HG03159 (cell line): ENCODE measurements at regions not wholly inside any gene's neighbourhood (a gene's known extent, or its start where the extent isn't known, plus 50 kb on each side); places are given as distances from the start of the nearest gene placed in this dataset.
A peak's percentile ranks its signal among the peaks of the same experiment; 100 is the strongest.
"Not testable (repeated sequence)": the region's sequence is repeated elsewhere in the genome, so short reads cannot be mapped to it uniquely, and the experiment has no call there.

Source experiments
- ATAC-seq: cut with Tn5 transposase; IDR thresholded peaks from one replicate; pipeline ENCODE4 v1.9.1; 2021; ENCODE audit warnings: mild to moderate bottlenecking, moderate library complexity; ENCODE audit not compliant: unreplicated experiment

- ATAC-seq, result no peak
Observed at GRCh38 chr7:113622796-113623195, 296.0 kb downstream of the PPP1R3A start.

- no peak for ATAC-seq
Observed at GRCh38 chr7:113610572-113610971, 308.2 kb downstream of the PPP1R3A start.

GRCh38 chr7:113608782-113609181 is 310.0 kb downstream of the PPP1R3A start:
- no peak for ATAC-seq

GRCh38 chr7:113606325-113606724 is 312.5 kb downstream of the PPP1R3A start:
- no peak for ATAC-seq

GRCh38 chr7:113600428-113600827 is 318.4 kb downstream of the PPP1R3A start:
- ATAC-seq, result not testable (repeated sequence)

GRCh38 chr7:113593455-113593854 is 325.4 kb downstream of the PPP1R3A start:
- not testable (repeated sequence) for ATAC-seq

- not testable (repeated sequence) for ATAC-seq
Observed at GRCh38 chr7:113592924-113593323, 325.9 kb downstream of the PPP1R3A start.

GRCh38 chr7:113582471-113582870 is 336.3 kb downstream of the PPP1R3A start:
- ATAC-seq, result no peak

GRCh38 chr7:113563257-113563656 is 355.6 kb downstream of the PPP1R3A start:
- not testable (repeated sequence) for ATAC-seq

GRCh38 chr7:113562801-113563200 is 356.0 kb downstream of the PPP1R3A start:
- ATAC-seq, result no peak

- ATAC-seq, result no peak
Observed at GRCh38 chr7:113562242-113562641, 356.6 kb downstream of the PPP1R3A start.

- ATAC-seq, result no peak
Observed at GRCh38 chr7:113561446-113561845, 357.4 kb downstream of the PPP1R3A start.

GRCh38 chr7:113550966-113551365 is 367.8 kb downstream of the PPP1R3A start:
- no peak for ATAC-seq

GRCh38 chr7:113548561-113548960 is 370.2 kb downstream of the PPP1R3A start:
- ATAC-seq, result peak; percentile 66

- peak; percentile 77 for ATAC-seq
Observed at GRCh38 chr7:113548137-113548536, 370.7 kb downstream of the PPP1R3A start.

GRCh38 chr7:113521468-113521867 is 397.3 kb downstream of the PPP1R3A start:
- no peak for ATAC-seq

GRCh38 chr7:113519472-113519871 is 399.3 kb downstream of the PPP1R3A start:
- no peak for ATAC-seq

- ATAC-seq, result no peak
Observed at GRCh38 chr7:113504691-113505090, 386.3 kb upstream of the SMIM30 start.

GRCh38 chr7:113504142-113504541 is 385.8 kb upstream of the SMIM30 start:
- no peak for ATAC-seq

GRCh38 chr7:113496586-113496985 is 378.2 kb upstream of the SMIM30 start:
- ATAC-seq, result not testable (repeated sequence)

- not testable (repeated sequence) for ATAC-seq
Observed at GRCh38 chr7:113494797-113495566, 376.6 kb upstream of the SMIM30 start.

GRCh38 chr7:113491305-113491704 is 373.0 kb upstream of the SMIM30 start:
- no peak for ATAC-seq
